ENCODE measurements at regions not wholly inside any gene's neighbourhood (a gene's known extent, or its start where the extent isn't known, plus 50 kb on each side); places are given as distances from the start of the nearest gene placed in this dataset.
"Not testable (repeated sequence)": the region's sequence is repeated elsewhere in the genome, so short reads cannot be mapped to it uniquely, and the experiment has no call there.

- Mint-ChIP-seq H3K27me3 (ENCODE audit: unreplicated experiment) (peaks cover 2% of the 10 kb centered on the region), H3K36me3 (ENCODE audit: unreplicated experiment) (peaks cover 7% of the 10 kb centered on the region), H3K9me3 (ENCODE audit: unreplicated experiment) (no peaks in the 10 kb centered on the region), H3K4me3 (ENCODE audit: unreplicated experiment) (no peak overlapping the region), H3K4me1 (ENCODE audit: low read depth, unreplicated experiment) (no peaks in the 10 kb centered on the region), H3K27ac (ENCODE audit: unreplicated experiment) (no peak overlapping the region)
- no peak for TF ChIP-seq CTCF (IDR thresholded peaks at IDR 0.05; ENCODE audit: partially characterized antibody, unreplicated experiment)
- no peak for DNase-seq
These were observed 99.3 kb downstream of the UTRN start for GRCh38 chr6:144384427-144384826.

- not testable (repeated sequence) for H3K27ac Mint-ChIP-seq (ENCODE audit: unreplicated experiment); H3K4me1 Mint-ChIP-seq (ENCODE audit: low read depth, unreplicated experiment); H3K36me3 Mint-ChIP-seq (ENCODE audit: unreplicated experiment); H3K9me3 Mint-ChIP-seq (ENCODE audit: unreplicated experiment); H3K4me3 Mint-ChIP-seq (ENCODE audit: unreplicated experiment); DNase-seq; H3K27me3 Mint-ChIP-seq (ENCODE audit: unreplicated experiment)
These were observed 104.3 kb downstream of the UTRN start for GRCh38 chr6:144389474-144389873.

DNA sequence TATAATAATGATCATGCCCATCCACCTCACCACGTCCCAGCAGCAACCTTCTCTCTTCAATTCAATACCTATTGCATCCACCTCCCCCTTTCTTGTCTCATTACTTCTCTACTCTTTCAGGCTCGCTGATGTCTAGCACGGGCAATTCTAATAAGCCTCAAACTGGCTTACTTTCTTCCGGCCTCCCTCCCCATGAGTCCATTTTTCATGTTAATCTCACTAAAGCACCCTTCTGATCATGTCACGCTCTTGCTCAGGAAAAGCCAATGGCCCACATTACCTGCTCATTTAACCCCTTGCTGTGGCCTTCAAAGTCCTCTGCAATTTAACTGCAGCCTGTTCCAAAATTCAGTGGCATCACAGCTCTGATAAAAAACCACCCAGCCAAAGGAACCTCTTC lies 105.1 kb downstream of the UTRN start:
- Mint-ChIP-seq H3K4me3 (ENCODE audit: unreplicated experiment) (no peak overlapping the region), H3K9me3 (ENCODE audit: unreplicated experiment) (no peaks in the 10 kb centered on the region), H3K27ac (ENCODE audit: unreplicated experiment) (no peak overlapping the region), H3K36me3 (ENCODE audit: unreplicated experiment) (no peaks in the 10 kb centered on the region), H3K27me3 (ENCODE audit: unreplicated experiment) (no peaks in the 10 kb centered on the region), H3K4me1 (ENCODE audit: low read depth, unreplicated experiment) (no peaks in the 10 kb centered on the region)
- no peak for TF ChIP-seq CTCF (IDR thresholded peaks at IDR 0.05; ENCODE audit: partially characterized antibody, unreplicated experiment)
- DNase-seq: no peak

- no peak for DNase-seq
- Mint-ChIP-seq H3K4me1 (ENCODE audit: low read depth, unreplicated experiment) (no peaks in the 10 kb centered on the region), H3K27me3 (ENCODE audit: unreplicated experiment) (no peaks in the 10 kb centered on the region), H3K9me3 (ENCODE audit: unreplicated experiment) (no peaks in the 10 kb centered on the region), H3K4me3 (ENCODE audit: unreplicated experiment) (no peak overlapping the region), H3K36me3 (ENCODE audit: unreplicated experiment) (no peaks in the 10 kb centered on the region), H3K27ac (ENCODE audit: unreplicated experiment) (no peak overlapping the region)
- TF ChIP-seq CTCF (IDR thresholded peaks at IDR 0.05; ENCODE audit: partially characterized antibody, unreplicated experiment): no peak
These were observed 105.8 kb downstream of the UTRN start for GRCh38 chr6:144390886-144391285.

DNA sequence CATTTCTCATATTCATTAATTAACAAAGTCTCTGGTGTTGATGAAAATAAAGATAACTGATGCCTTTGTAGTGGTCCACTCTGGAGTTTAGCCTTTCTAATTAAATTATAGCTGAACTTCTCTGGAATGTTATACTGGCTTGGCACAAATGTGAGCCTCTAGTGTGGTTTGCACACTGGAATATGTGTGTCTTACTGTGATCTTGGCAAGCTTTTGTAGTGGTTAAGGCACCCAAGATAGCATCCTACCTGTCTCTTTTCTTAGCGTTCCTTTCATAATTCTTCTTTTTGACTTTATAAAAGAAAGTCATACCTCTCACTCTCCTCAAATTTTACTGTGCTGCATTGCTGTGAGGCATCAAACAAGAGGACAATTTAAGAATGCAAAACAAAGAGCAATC lies 107.4 kb downstream of the UTRN start:
- no peaks in the 10 kb centered on the region for H3K36me3 Mint-ChIP-seq (ENCODE audit: unreplicated experiment)
- no peaks in the 10 kb centered on the region for H3K4me1 Mint-ChIP-seq (ENCODE audit: low read depth, unreplicated experiment)
- no peak overlapping the region for H3K27ac Mint-ChIP-seq (ENCODE audit: unreplicated experiment)
- no peaks in the 10 kb centered on the region for H3K9me3 Mint-ChIP-seq (ENCODE audit: unreplicated experiment)
- H3K4me3 Mint-ChIP-seq (ENCODE audit: unreplicated experiment): no peak overlapping the region
- H3K27me3 Mint-ChIP-seq (ENCODE audit: unreplicated experiment): peaks cover 2% of the 10 kb centered on the region
- no peak for DNase-seq
- no peak for TF ChIP-seq CTCF (IDR thresholded peaks at IDR 0.05; ENCODE audit: partially characterized antibody, unreplicated experiment)

DNA sequence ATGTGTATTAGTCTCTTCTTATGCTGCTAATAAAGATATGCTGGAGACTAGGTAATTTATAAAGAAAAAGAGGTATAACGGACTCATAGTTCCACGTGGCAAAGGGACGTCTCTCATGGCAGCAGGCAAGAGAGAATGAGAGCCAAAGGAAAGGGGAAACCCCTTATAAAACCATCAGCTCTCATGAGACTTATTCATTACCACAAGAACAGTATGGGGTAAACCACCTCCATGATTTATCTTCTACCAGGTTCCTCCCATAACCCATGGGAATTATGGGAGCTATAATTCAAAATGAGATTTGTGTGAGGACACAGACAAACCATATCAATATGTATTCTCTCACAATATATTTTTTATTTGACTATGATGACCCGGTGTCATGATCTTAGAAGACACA lies 109.1 kb downstream of the UTRN start:
- H3K9me3 Mint-ChIP-seq (ENCODE audit: unreplicated experiment): peaks cover 3% of the 10 kb centered on the region
- peaks cover 2% of the 10 kb centered on the region for H3K27me3 Mint-ChIP-seq (ENCODE audit: unreplicated experiment)
- no peak overlapping the region for H3K27ac Mint-ChIP-seq (ENCODE audit: unreplicated experiment)
- H3K36me3 Mint-ChIP-seq (ENCODE audit: unreplicated experiment): no peaks in the 10 kb centered on the region
- TF ChIP-seq CTCF (IDR thresholded peaks at IDR 0.05; ENCODE audit: partially characterized antibody, unreplicated experiment): no peak
- H3K4me1 Mint-ChIP-seq (ENCODE audit: low read depth, unreplicated experiment): no peaks in the 10 kb centered on the region
- no peak overlapping the region for H3K4me3 Mint-ChIP-seq (ENCODE audit: unreplicated experiment)
- DNase-seq: no peak
